GM12878 (cell line): ENCODE measurements at regions not wholly inside any gene's neighbourhood (a gene's known extent, or its start where the extent isn't known, plus 50 kb on each side); places are given as distances from the start of the nearest gene placed in this dataset.

Experiments
- ATAC-seq: fragments of 200-7000 bp; cut with Tn5 transposase; 3 replicates; pipeline ENCODE4 v1.9.1; 2020; ENCODE audit warnings: mild to moderate bottlenecking, moderate library complexity
- BruUV-seq: library from RNA; stranded (reverse); fragments of 400-500 nt; replicated peaks from 2 replicates; lab custom pipeline; 2021; lab: Mats Ljungman, UMichigan
- CTCF ChIA-PET: fragments of 300-600 bp; sonication (Branson Sonifier 250); formaldehyde crosslinking; extraction: SDS; loops from one replicate; lab custom pipeline; 2021; ENCODE audit warnings: inconsistent platforms; lab: Yijun Ruan, JAX
- POLR2A ChIA-PET: fragments of 350-600 bp; formaldehyde crosslinking; extraction: SDS; loops from one replicate; lab custom pipeline; 2021; ENCODE audit warnings: inconsistent platforms; lab: Charles Lee
- RAD21 ChIA-PET: fragments of 300-600 bp; sonication (Branson Sonifier 250); formaldehyde crosslinking; loops from one replicate; lab custom pipeline; 2023; ENCODE audit warnings: antibody characterized with exemption; ENCODE audit not compliant: unreplicated experiment; lab: Charles Lee
- SMC1A ChIA-PET: fragments of 300-600 bp; sonication (Branson Sonifier 250); formaldehyde crosslinking; loops from one replicate; lab custom pipeline; 2023; ENCODE audit not compliant: unreplicated experiment, uncharacterized antibody; lab: Charles Lee
- DNase-seq: peaks from one replicate; pipeline ENCODE4 v3.0.0-alpha.2; 2011; ENCODE audit warnings: low read depth, low spot score
- FAIRE-seq: peaks from 3 replicates; lab custom pipeline; 2011; peaks lifted over from hg19 to GRCh38; lab: Jason Lieb, UNC
- H2AFZ ChIP-seq: 2 replicates; pipeline ENCODE4 v1.6.0; 2011; ENCODE audit warnings: low read depth, low read length, control low read depth; ENCODE audit not compliant: control insufficient read depth
- H3K27ac ChIP-seq: 2 replicates; pipeline ENCODE4 v1.5.1; 2011; ENCODE audit warnings: control low read depth; ENCODE audit not compliant: control insufficient read depth, insufficient read depth
- H3K27me3 ChIP-seq, 2 experiments: replicated peaks in 1 of 2; 2 replicates each; pipeline versions ENCODE4 v1.6.0 to v1.6.1; 2011; ENCODE audit warnings: low read length in 1 of 2; ENCODE audit not compliant: control insufficient read depth in 2 of 2, insufficient read depth in 2 of 2
- H3K36me3 ChIP-seq, 2 experiments: 2 replicates each; pipeline ENCODE4 v1.5.1; 2011; ENCODE audit warnings: low read length in 1 of 2; ENCODE audit not compliant: control insufficient read depth in 2 of 2, insufficient read depth in 2 of 2
- H3K4me1 ChIP-seq: 2 replicates; pipeline ENCODE4 v1.6.1; 2011; ENCODE audit warnings: mild to moderate bottlenecking, low read length, moderate library complexity, mixed read lengths; ENCODE audit not compliant: control insufficient read depth, insufficient read depth
- H3K4me2 ChIP-seq: 2 replicates; pipeline ENCODE4 v1.6.0; 2011; ENCODE audit warnings: control low read depth; ENCODE audit not compliant: control insufficient read depth, insufficient read depth
- H3K4me3 ChIP-seq: fragments of 200-600 bp; sonication (generic); 2 replicates; pipeline ENCODE4 v1.5.1; 2016
- H3K79me2 ChIP-seq: 2 replicates; pipeline ENCODE4 v1.6.0; 2011; ENCODE audit warnings: low read length; ENCODE audit not compliant: control insufficient read depth, insufficient read depth
- H3K9ac ChIP-seq: 2 replicates; pipeline ENCODE4 v1.8.0; 2011; ENCODE audit warnings: low read length, control low read depth, mixed read lengths; ENCODE audit not compliant: control insufficient read depth, insufficient read depth
- H3K9me3 ChIP-seq: replicated peaks from 3 replicates; pipeline ENCODE4 v1.5.1; 2011; ENCODE audit warnings: mild to moderate bottlenecking, low read length; ENCODE audit not compliant: control insufficient read depth, insufficient read depth
- H4K20me1 ChIP-seq: 2 replicates; pipeline ENCODE4 v1.6.0; 2011; ENCODE audit not compliant: control insufficient read depth, insufficient read depth
- MYC ChIP-seq: IDR thresholded peaks from 2 replicates; pipeline ENCODE4 v1.6.1; 2011; ENCODE audit warnings: mild to moderate bottlenecking, low read length, moderate library complexity, inconsistent platforms; ENCODE audit not compliant: insufficient read depth, insufficient replicate concordance, insufficient read length, severe bottlenecking
- RAD21 ChIP-seq: IDR thresholded peaks from 2 replicates; pipeline ENCODE4 v1.6.1; 2011; ENCODE audit warnings: mild to moderate bottlenecking, low read depth, low read length, moderate library complexity; ENCODE audit not compliant: insufficient read depth
- WGBS: methylation state at CpG from one replicate; pipeline ENCODE4 v1.1.6; 2016; ENCODE audit warnings: low lambda C conversion rate; ENCODE audit not compliant: insufficient replicate concordance, insufficient coverage; ENCODE audit errors: missing lambda C conversion rate; 5-methylcytosine and 5-hydroxymethylcytosine counted together
- in situ Hi-C: fragments of 300-500 bp; cut with MboI; formaldehyde crosslinking; loops from 9 replicates; pipeline ENCODE4 v1.14.3; 2018; ENCODE audit warnings: mixed read lengths
- intact Hi-C: fragments of 100-400 bp; cut with micrococcal nuclease; formaldehyde crosslinking; loops from one replicate; pipeline ENCODE4 v1.14.2; 2022; ENCODE audit not compliant: unreplicated experiment
- TF ChIP-seq, protein P1 (sequence below), 3 experiments: IDR thresholded peaks in 2 of 3; conservative IDR thresholded peaks in 1 of 3; 2 replicates each; pipeline ENCODE4 v1.5.1; 2011; ENCODE audit warnings: low read depth in 3 of 3, low read length in 3 of 3, mild to moderate bottlenecking in 3 of 3, control low read depth in 2 of 3, moderate library complexity in 2 of 3, inconsistent platforms in 1 of 3, mixed read lengths in 1 of 3; ENCODE audit not compliant: control insufficient read depth in 2 of 3, insufficient read depth in 1 of 3; ENCODE audit errors: extremely low read depth in 1 of 3

DNA sequence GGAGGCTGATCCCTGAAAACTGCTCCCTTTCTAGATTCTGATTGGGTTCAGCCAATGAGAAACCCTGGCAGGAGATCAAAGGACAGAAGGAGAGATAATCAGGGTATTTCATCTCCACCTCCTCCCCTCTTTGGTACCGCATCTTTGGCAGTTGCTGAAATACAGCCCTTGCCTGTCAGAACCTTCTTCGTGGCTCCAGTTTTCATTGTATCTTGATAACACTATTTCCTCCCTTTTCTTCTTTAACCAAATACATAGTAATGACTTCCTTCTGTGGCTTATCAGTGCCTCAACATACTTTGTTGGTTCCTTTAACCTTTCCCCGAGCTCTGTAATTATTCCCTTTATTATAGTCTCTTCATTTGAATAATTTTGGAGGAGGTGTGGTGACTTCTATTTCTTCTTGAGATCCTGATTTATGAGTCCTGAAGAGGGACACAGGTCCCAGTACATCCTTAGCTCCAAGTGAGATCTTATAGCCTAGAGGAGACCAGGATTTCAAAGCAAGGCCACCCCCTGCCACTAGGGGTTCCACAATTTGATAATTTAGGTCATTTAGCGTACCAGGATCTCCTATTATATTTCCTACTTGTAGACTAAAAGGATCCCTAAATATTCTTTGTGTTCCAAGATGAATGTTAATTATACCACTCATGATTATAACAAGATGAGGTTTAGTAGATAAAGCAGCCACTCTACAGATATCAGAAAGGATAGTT, 98.0 kb downstream of the EDNRB start:
- in situ Hi-C loops (no loop called here), intact Hi-C loops (no loop called here)
- ChIA-PET POLR2A (no interaction called here), RAD21 (interaction anchor here (0.6 to 0.7 kb wide), 2 partner anchors 10 to 301 kb away, joined by 3 read pairs; no protein-coding TSS in a partner anchor), SMC1A (no interaction called here), CTCF (interaction anchor here (1.0 kb wide), 1 partner anchor 301 kb away, joined by 4 read pairs; no protein-coding TSS in a partner anchor)
- ATAC-seq (peak; percentile 69), FAIRE-seq (no peak), DNase-seq (no peak)
- no peaks in the 10 kb centered on the region for H4K20me1 ChIP-seq
- no peak overlapping the region for H3K4me3 ChIP-seq
- no peak overlapping the region for H3K9ac ChIP-seq
- H3K4me1 ChIP-seq, result no peaks in the 10 kb centered on the region
- H3K36me3 ChIP-seq, result no peaks in the 10 kb centered on the region
- H3K9me3 ChIP-seq, result no peaks in the 10 kb centered on the region
- no TSS peak for BruUV-seq
- no peaks in the 10 kb centered on the region for H3K79me2 ChIP-seq
- H3K4me2 ChIP-seq, result no peak overlapping the region
- no peaks in the 10 kb centered on the region for H3K27me3 ChIP-seq
- TF ChIP-seq RAD21 (peak; percentile 21; the same call in 1 of the 2 replicates), MYC (no peak)
- TF ChIP-seq, protein P1, sequence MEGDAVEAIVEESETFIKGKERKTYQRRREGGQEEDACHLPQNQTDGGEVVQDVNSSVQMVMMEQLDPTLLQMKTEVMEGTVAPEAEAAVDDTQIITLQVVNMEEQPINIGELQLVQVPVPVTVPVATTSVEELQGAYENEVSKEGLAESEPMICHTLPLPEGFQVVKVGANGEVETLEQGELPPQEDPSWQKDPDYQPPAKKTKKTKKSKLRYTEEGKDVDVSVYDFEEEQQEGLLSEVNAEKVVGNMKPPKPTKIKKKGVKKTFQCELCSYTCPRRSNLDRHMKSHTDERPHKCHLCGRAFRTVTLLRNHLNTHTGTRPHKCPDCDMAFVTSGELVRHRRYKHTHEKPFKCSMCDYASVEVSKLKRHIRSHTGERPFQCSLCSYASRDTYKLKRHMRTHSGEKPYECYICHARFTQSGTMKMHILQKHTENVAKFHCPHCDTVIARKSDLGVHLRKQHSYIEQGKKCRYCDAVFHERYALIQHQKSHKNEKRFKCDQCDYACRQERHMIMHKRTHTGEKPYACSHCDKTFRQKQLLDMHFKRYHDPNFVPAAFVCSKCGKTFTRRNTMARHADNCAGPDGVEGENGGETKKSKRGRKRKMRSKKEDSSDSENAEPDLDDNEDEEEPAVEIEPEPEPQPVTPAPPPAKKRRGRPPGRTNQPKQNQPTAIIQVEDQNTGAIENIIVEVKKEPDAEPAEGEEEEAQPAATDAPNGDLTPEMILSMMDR (IDR thresholded peaks at IDR 0.05 in 2 of 3, conservative IDR thresholded peaks at IDR 0.05 in 1 of 3; ENCODE audit: control insufficient read depth in 2 of 3, extremely low read depth in 1 of 3, insufficient read depth in 1 of 3, low read depth in 3 of 3, low read length in 3 of 3), result peak; percentile 15 to 39 (median 27); a peak in 3 of 6 replicates
- no peak overlapping the region for H2AFZ ChIP-seq
- 33% methylated on average over 4 of the region's 4 CpGs for WGBS
- H3K27ac ChIP-seq, result no peak overlapping the region
